Keratinocyte (primary cell): ENCODE measurements at regions not wholly inside any gene's neighbourhood (a gene's known extent, or its start where the extent isn't known, plus 50 kb on each side); places are given as distances from the start of the nearest gene placed in this dataset.

Source experiments
- DNase-seq: peaks from one replicate; pipeline ENCODE4 v3.0.0-alpha.2; 2011; ENCODE audit warnings: low read depth, missing footprints, low spot score
- FAIRE-seq: peaks from 2 replicates; lab custom pipeline; 2011; peaks lifted over from hg19 to GRCh38; lab: Jason Lieb, UNC
- H2AFZ ChIP-seq: 2 replicates; pipeline ENCODE4 v1.6.0; 2012; ENCODE audit warnings: low read length, control low read depth, inconsistent platforms; ENCODE audit not compliant: control insufficient read depth
- H3K27ac ChIP-seq: 2 replicates; pipeline ENCODE4 v1.5.1; 2011; ENCODE audit warnings: low read length; ENCODE audit not compliant: control insufficient read depth, insufficient read depth
- H3K27me3 ChIP-seq: 3 replicates; pipeline ENCODE4 v1.6.0; 2011; ENCODE audit warnings: low read length; ENCODE audit not compliant: control insufficient read depth, insufficient read depth; ENCODE audit errors: extremely low read depth
- H3K36me3 ChIP-seq, 2 experiments: 2 replicates in 1 of 2; 3 replicates in 1 of 2; pipeline ENCODE4 v1.5.1; 2011; ENCODE audit warnings: low read length in 2 of 2, mild to moderate bottlenecking in 1 of 2; ENCODE audit not compliant: control insufficient read depth in 2 of 2, insufficient read depth in 2 of 2; ENCODE audit errors: extremely low read depth in 1 of 2
- H3K4me1 ChIP-seq: 3 replicates; pipeline ENCODE4 v1.5.1; 2011; ENCODE audit warnings: low read length; ENCODE audit not compliant: control insufficient read depth, insufficient read depth; ENCODE audit errors: extremely low read depth
- H3K4me2 ChIP-seq: 3 replicates; pipeline ENCODE4 v1.6.0; 2011; ENCODE audit warnings: low read depth, low read length; ENCODE audit not compliant: control insufficient read depth, insufficient read depth; ENCODE audit errors: extremely low read depth
- H3K4me3 ChIP-seq, 3 experiments: fragments of 200-600 bp in 1 of 3; sonication (generic) in 1 of 3; 2 replicates in 2 of 3; 3 replicates in 1 of 3; pipeline ENCODE4 v1.5.1; 2011 to 2016; ENCODE audit warnings: low read length in 3 of 3, mild to moderate bottlenecking in 3 of 3, control low read depth in 2 of 3, inconsistent platforms in 1 of 3, low read depth in 1 of 3, mixed read lengths in 1 of 3, mixed run types in 1 of 3, moderate library complexity in 1 of 3; ENCODE audit not compliant: control insufficient read depth in 2 of 3, insufficient read depth in 2 of 3; ENCODE audit errors: extremely low read depth in 1 of 3
- H3K79me2 ChIP-seq: 2 replicates; pipeline ENCODE4 v1.6.0; 2012; ENCODE audit warnings: low read length; ENCODE audit not compliant: control insufficient read depth, insufficient read depth
- H3K9ac ChIP-seq: 3 replicates; pipeline ENCODE4 v1.6.0; 2011; ENCODE audit warnings: low read length; ENCODE audit not compliant: control insufficient read depth, insufficient read depth; ENCODE audit errors: extremely low read depth
- H3K9me1 ChIP-seq: 3 replicates; pipeline ENCODE4 v1.6.0; 2011; ENCODE audit warnings: low read length; ENCODE audit not compliant: control insufficient read depth, insufficient read depth; ENCODE audit errors: extremely low read depth
- H3K9me3 ChIP-seq: 2 replicates; pipeline ENCODE4 v1.5.1; 2012; ENCODE audit warnings: low read depth, low read length; ENCODE audit not compliant: control insufficient read depth
- H4K20me1 ChIP-seq: 3 replicates; pipeline ENCODE4 v1.6.0; 2011; ENCODE audit warnings: low read length; ENCODE audit not compliant: control insufficient read depth, insufficient read depth; ENCODE audit errors: extremely low read depth
- EZH2 ChIP-seq: IDR thresholded peaks from one replicate; pipeline ENCODE4 v1.6.1; 2012; ENCODE audit warnings: inconsistent platforms, mild to moderate bottlenecking, low read length, moderate library complexity
- dilution Hi-C: fragments of 300-500 bp; cut with MboI; formaldehyde crosslinking; loops from one replicate; pipeline ENCODE4 v1.7.0; 2020; ENCODE audit warnings: low sequenced_read_pairs; ENCODE audit not compliant: extremely low pct_ligation_motif_present
- TF ChIP-seq, protein P1 (sequence below), 3 experiments: IDR thresholded peaks in 1 of 3; conservative IDR thresholded peaks in 1 of 3; optimal IDR thresholded peaks in 1 of 3; 2 replicates in 2 of 3; 3 replicates in 1 of 3; pipeline versions ENCODE3 to v1.5.1; 2011; ENCODE audit warnings: low read length in 3 of 3, mild to moderate bottlenecking in 3 of 3, moderate library complexity in 2 of 3, control low read depth in 1 of 3, inconsistent platforms in 1 of 3; ENCODE audit not compliant: insufficient read depth in 2 of 3; ENCODE audit errors: extremely low read depth in 1 of 3

- TF ChIP-seq, protein P1, sequence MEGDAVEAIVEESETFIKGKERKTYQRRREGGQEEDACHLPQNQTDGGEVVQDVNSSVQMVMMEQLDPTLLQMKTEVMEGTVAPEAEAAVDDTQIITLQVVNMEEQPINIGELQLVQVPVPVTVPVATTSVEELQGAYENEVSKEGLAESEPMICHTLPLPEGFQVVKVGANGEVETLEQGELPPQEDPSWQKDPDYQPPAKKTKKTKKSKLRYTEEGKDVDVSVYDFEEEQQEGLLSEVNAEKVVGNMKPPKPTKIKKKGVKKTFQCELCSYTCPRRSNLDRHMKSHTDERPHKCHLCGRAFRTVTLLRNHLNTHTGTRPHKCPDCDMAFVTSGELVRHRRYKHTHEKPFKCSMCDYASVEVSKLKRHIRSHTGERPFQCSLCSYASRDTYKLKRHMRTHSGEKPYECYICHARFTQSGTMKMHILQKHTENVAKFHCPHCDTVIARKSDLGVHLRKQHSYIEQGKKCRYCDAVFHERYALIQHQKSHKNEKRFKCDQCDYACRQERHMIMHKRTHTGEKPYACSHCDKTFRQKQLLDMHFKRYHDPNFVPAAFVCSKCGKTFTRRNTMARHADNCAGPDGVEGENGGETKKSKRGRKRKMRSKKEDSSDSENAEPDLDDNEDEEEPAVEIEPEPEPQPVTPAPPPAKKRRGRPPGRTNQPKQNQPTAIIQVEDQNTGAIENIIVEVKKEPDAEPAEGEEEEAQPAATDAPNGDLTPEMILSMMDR (optimal IDR thresholded peaks at IDR 0.05 in 1 of 3, IDR thresholded peaks at IDR 0.05 in 1 of 3, conservative IDR thresholded peaks at IDR 0.05 in 1 of 3; ENCODE audit: extremely low read depth in 1 of 3, insufficient read depth in 2 of 3, low read length in 3 of 3): no peak
- TF ChIP-seq EZH2: no peak
- Histone ChIP-seq H3K27me3 (no peaks in the 10 kb centered on the region), H3K4me1 (peaks cover 13% of the 10 kb centered on the region), H3K4me3 (no peak overlapping the region), H3K4me2 (no peak overlapping the region), H3K9me1 (no peaks in the 10 kb centered on the region), H4K20me1 (no peaks in the 10 kb centered on the region), H3K9me3 (no peaks in the 10 kb centered on the region), H3K79me2 (no peaks in the 10 kb centered on the region), H2AFZ (no peak overlapping the region), H3K9ac (no peak overlapping the region), H3K36me3 (no peaks in the 10 kb centered on the region), H3K27ac (no peak overlapping the region)
- FAIRE-seq (no peak), DNase-seq (no peak)
- dilution Hi-C loops: no loop called here
Observed at GRCh38 chr2:238629064-238629463, 202.3 kb downstream of the ASB1 start.

GRCh38 chr2:238631491-238632180, 204.9 kb downstream of the ASB1 start:
- Histone ChIP-seq H3K4me1 (peaks cover 13% of the 10 kb centered on the region), H4K20me1 (no peaks in the 10 kb centered on the region), H3K9me3 (no peaks in the 10 kb centered on the region), H3K79me2 (no peaks in the 10 kb centered on the region), H3K4me2 (no peak overlapping the region), H3K27me3 (no peaks in the 10 kb centered on the region), H3K36me3 (no peaks in the 10 kb centered on the region), H3K4me3 (no peak overlapping the region), H3K27ac (no peak overlapping the region), H3K9ac (no peak overlapping the region), H2AFZ (no peak overlapping the region), H3K9me1 (no peaks in the 10 kb centered on the region)
- FAIRE-seq (no peak), DNase-seq (no peak)
- TF ChIP-seq, protein P1 (optimal IDR thresholded peaks at IDR 0.05 in 1 of 3, IDR thresholded peaks at IDR 0.05 in 1 of 3, conservative IDR thresholded peaks at IDR 0.05 in 1 of 3; ENCODE audit: extremely low read depth in 1 of 3, insufficient read depth in 2 of 3, low read length in 3 of 3): no peak
- TF ChIP-seq EZH2: no peak
- dilution Hi-C loops: no loop called here
